ENCODE measurements at regions not wholly inside any gene's neighbourhood (a gene's known extent, or its start where the extent isn't known, plus 50 kb on each side); places are given as distances from the start of the nearest gene placed in this dataset.

GRCh38 chr4:22070256-22070655, 121.7 kb upstream of the KCNIP4 start:
- H3K27me3 Mint-ChIP-seq, result no peaks in the 10 kb centered on the region
- no peak for DNase-seq (ENCODE audit: low spot score)
- no peak overlapping the region for H3K4me3 Mint-ChIP-seq
- no peaks in the 10 kb centered on the region for H3K4me1 Mint-ChIP-seq (ENCODE audit: low read depth in 2 of 2)
- H3K36me3 Mint-ChIP-seq, result no peaks in the 10 kb centered on the region
- no peak for ATAC-seq
- H3K27ac Mint-ChIP-seq, result no peak overlapping the region
- H3K9me3 Mint-ChIP-seq, result peaks cover 18% of the 10 kb centered on the region

GRCh38 chr4:22063613-22064012, 115.0 kb upstream of the KCNIP4 start:
- no peak for DNase-seq (ENCODE audit: low spot score)
- no peaks in the 10 kb centered on the region for H3K27me3 Mint-ChIP-seq
- H3K27ac Mint-ChIP-seq, result no peak overlapping the region
- H3K36me3 Mint-ChIP-seq, result peaks cover 5% of the 10 kb centered on the region
- no peak overlapping the region for H3K4me3 Mint-ChIP-seq
- peaks cover 10% of the 10 kb centered on the region for H3K9me3 Mint-ChIP-seq
- H3K4me1 Mint-ChIP-seq (ENCODE audit: low read depth in 2 of 2), result no peaks in the 10 kb centered on the region
- no peak for ATAC-seq

- DNase-seq (ENCODE audit: low spot score), result no peak
- no peak overlapping the region for H3K27ac Mint-ChIP-seq
- ATAC-seq, result no peak
- no peak overlapping the region for H3K4me3 Mint-ChIP-seq
- H3K36me3 Mint-ChIP-seq, result peaks cover 5% of the 10 kb centered on the region
- H3K9me3 Mint-ChIP-seq, result peaks cover 10% of the 10 kb centered on the region
- H3K27me3 Mint-ChIP-seq, result no peaks in the 10 kb centered on the region
- H3K4me1 Mint-ChIP-seq (ENCODE audit: low read depth in 2 of 2), result no peaks in the 10 kb centered on the region
Measured at GRCh38 chr4:22062676-22063075, 114.1 kb upstream of the KCNIP4 start.

GRCh38 chr4:22055954-22056353, 107.4 kb upstream of the KCNIP4 start:
- H3K9me3 Mint-ChIP-seq, result peaks cover 18% of the 10 kb centered on the region
- H3K36me3 Mint-ChIP-seq, result peaks cover 12% of the 10 kb centered on the region
- no peak for DNase-seq (ENCODE audit: low spot score)
- H3K27me3 Mint-ChIP-seq, result no peaks in the 10 kb centered on the region
- H3K4me3 Mint-ChIP-seq, result no peak overlapping the region
- H3K4me1 Mint-ChIP-seq (ENCODE audit: low read depth in 2 of 2), result no peaks in the 10 kb centered on the region
- H3K27ac Mint-ChIP-seq, result no peak overlapping the region
- no peak for ATAC-seq

GRCh38 chr4:22052076-22052475, 103.5 kb upstream of the KCNIP4 start:
- no peak for DNase-seq (ENCODE audit: low spot score)
- ATAC-seq, result no peak
- Mint-ChIP-seq H3K36me3 (peaks cover 7% of the 10 kb centered on the region), H3K9me3 (peaks cover 16% of the 10 kb centered on the region), H3K4me1 (ENCODE audit: low read depth in 2 of 2) (no peaks in the 10 kb centered on the region), H3K4me3 (no peak overlapping the region), H3K27ac (no peak overlapping the region), H3K27me3 (no peaks in the 10 kb centered on the region)

GRCh38 chr4:22048323-22048722, 99.8 kb upstream of the KCNIP4 start:
- H3K27me3 Mint-ChIP-seq, result no peaks in the 10 kb centered on the region
- ATAC-seq, result no peak
- H3K4me3 Mint-ChIP-seq, result no peak overlapping the region
- no peak for DNase-seq (ENCODE audit: low spot score)
- no peaks in the 10 kb centered on the region for H3K4me1 Mint-ChIP-seq (ENCODE audit: low read depth in 2 of 2)
- no peaks in the 10 kb centered on the region for H3K36me3 Mint-ChIP-seq
- H3K27ac Mint-ChIP-seq, result no peak overlapping the region
- H3K9me3 Mint-ChIP-seq, result peaks cover 12% of the 10 kb centered on the region

- no peaks in the 10 kb centered on the region for H3K36me3 Mint-ChIP-seq
- H3K9me3 Mint-ChIP-seq, result peaks cover 15% of the 10 kb centered on the region
- H3K27ac Mint-ChIP-seq, result no peak overlapping the region
- no peak for DNase-seq (ENCODE audit: low spot score)
- H3K4me1 Mint-ChIP-seq (ENCODE audit: low read depth in 2 of 2), result no peaks in the 10 kb centered on the region
- no peak for ATAC-seq
- no peak overlapping the region for H3K4me3 Mint-ChIP-seq
- H3K27me3 Mint-ChIP-seq, result no peaks in the 10 kb centered on the region
Measured at GRCh38 chr4:22047793-22048192, 99.2 kb upstream of the KCNIP4 start.

- Mint-ChIP-seq H3K27me3 (no peaks in the 10 kb centered on the region), H3K9me3 (peaks cover 20% of the 10 kb centered on the region), H3K27ac (no peak overlapping the region), H3K36me3 (no peaks in the 10 kb centered on the region), H3K4me1 (ENCODE audit: low read depth in 2 of 2) (no peaks in the 10 kb centered on the region), H3K4me3 (no peak overlapping the region)
- DNase-seq (ENCODE audit: low spot score) (no peak), ATAC-seq (no peak)
Measured at GRCh38 chr4:22045051-22045630, 96.6 kb upstream of the KCNIP4 start.

- no peaks in the 10 kb centered on the region for H3K27me3 Mint-ChIP-seq
- no peak overlapping the region for H3K27ac Mint-ChIP-seq
- no peaks in the 10 kb centered on the region for H3K4me1 Mint-ChIP-seq (ENCODE audit: low read depth in 2 of 2)
- DNase-seq (ENCODE audit: low spot score) (no peak), ATAC-seq (no peak)
- H3K9me3 Mint-ChIP-seq, result peaks cover 11% of the 10 kb centered on the region
- no peaks in the 10 kb centered on the region for H3K36me3 Mint-ChIP-seq
- H3K4me3 Mint-ChIP-seq, result no peak overlapping the region
Measured at GRCh38 chr4:22031423-22031822, 82.9 kb upstream of the KCNIP4 start.

GRCh38 chr4:22030881-22031280, 82.3 kb upstream of the KCNIP4 start:
- peaks cover 11% of the 10 kb centered on the region for H3K9me3 Mint-ChIP-seq
- no peak overlapping the region for H3K4me3 Mint-ChIP-seq
- H3K27me3 Mint-ChIP-seq, result no peaks in the 10 kb centered on the region

GRCh38 chr4:22030307-22030706, 81.7 kb upstream of the KCNIP4 start:
- ATAC-seq (no peak), DNase-seq (ENCODE audit: low spot score) (no peak)
- H3K4me3 Mint-ChIP-seq, result no peak overlapping the region
- peaks cover 9% of the 10 kb centered on the region for H3K9me3 Mint-ChIP-seq
- no peak overlapping the region for H3K27ac Mint-ChIP-seq
- H3K27me3 Mint-ChIP-seq, result no peaks in the 10 kb centered on the region
- no peaks in the 10 kb centered on the region for H3K36me3 Mint-ChIP-seq
- no peaks in the 10 kb centered on the region for H3K4me1 Mint-ChIP-seq (ENCODE audit: low read depth in 2 of 2)

More at GRCh38 chr4:22030881-22031280, 82.3 kb upstream of the KCNIP4 start:
- H3K36me3 Mint-ChIP-seq, result no peaks in the 10 kb centered on the region
- no peaks in the 10 kb centered on the region for H3K4me1 Mint-ChIP-seq (ENCODE audit: low read depth in 2 of 2)
- DNase-seq (ENCODE audit: low spot score) (no peak), ATAC-seq (no peak)
- no peak overlapping the region for H3K27ac Mint-ChIP-seq

- Mint-ChIP-seq H3K4me1 (ENCODE audit: low read depth in 2 of 2) (no peaks in the 10 kb centered on the region), H3K27ac (no peak overlapping the region), H3K36me3 (peaks cover 5% of the 10 kb centered on the region), H3K9me3 (peaks cover 14% of the 10 kb centered on the region), H3K4me3 (no peak overlapping the region), H3K27me3 (no peaks in the 10 kb centered on the region)
- DNase-seq (ENCODE audit: low spot score) (no peak), ATAC-seq (no peak)
Measured at GRCh38 chr4:22029803-22030202, 81.2 kb upstream of the KCNIP4 start.

GRCh38 chr4:22021106-22021505, 72.5 kb upstream of the KCNIP4 start:
- Mint-ChIP-seq H3K27me3 (no peaks in the 10 kb centered on the region), H3K4me3 (no peak overlapping the region), H3K9me3 (peaks cover 15% of the 10 kb centered on the region), H3K27ac (no peak overlapping the region), H3K4me1 (ENCODE audit: low read depth in 2 of 2) (no peaks in the 10 kb centered on the region), H3K36me3 (peaks cover 6% of the 10 kb centered on the region)
- no peak for DNase-seq (ENCODE audit: low spot score)
- no peak for ATAC-seq

- no peak for DNase-seq (ENCODE audit: low spot score)
- no peak overlapping the region for H3K4me3 Mint-ChIP-seq
- H3K27me3 Mint-ChIP-seq, result no peaks in the 10 kb centered on the region
- H3K9me3 Mint-ChIP-seq, result peaks cover 13% of the 10 kb centered on the region
- no peaks in the 10 kb centered on the region for H3K4me1 Mint-ChIP-seq (ENCODE audit: low read depth in 2 of 2)
- H3K36me3 Mint-ChIP-seq, result peaks cover 4% of the 10 kb centered on the region
- no peak for ATAC-seq
- no peak overlapping the region for H3K27ac Mint-ChIP-seq
Measured at GRCh38 chr4:22020129-22020528, 71.6 kb upstream of the KCNIP4 start.

- Mint-ChIP-seq H3K27me3 (no peaks in the 10 kb centered on the region), H3K36me3 (no peaks in the 10 kb centered on the region), H3K9me3 (peaks cover 9% of the 10 kb centered on the region), H3K4me3 (no peak overlapping the region), H3K27ac (no peak overlapping the region), H3K4me1 (ENCODE audit: low read depth in 2 of 2) (no peaks in the 10 kb centered on the region)
- DNase-seq (ENCODE audit: low spot score) (no peak), ATAC-seq (no peak)
Measured at GRCh38 chr4:22019676-22020075, 71.1 kb upstream of the KCNIP4 start.

Data from natural killer cell treated with Interleukin-12 subunit alpha and Interleukin-12 subunit beta and Interleukin-15 and Interleukin-18, amount 100 ng/mL, for 72 hours (primary cell).